Immature natural killer cell (primary cell): ENCODE measurements at regions not wholly inside any gene's neighbourhood (a gene's known extent, or its start where the extent isn't known, plus 50 kb on each side); places are given as distances from the start of the nearest gene placed in this dataset.

Experiments
- DNase-seq, 3 donors: peaks; one replicate each; pipeline ENCODE4 v3.0.0; 2022; ENCODE audit warnings: mixed read lengths in 1 of 3
- H3K27ac Mint-ChIP-seq, 6 donors: one replicate each; pipeline ENCODE4 v1.8.0; 2020; ENCODE audit warnings: mixed read lengths in 6 of 6, mild to moderate bottlenecking in 5 of 6, inconsistent platforms in 4 of 6, moderate library complexity in 3 of 6
- H3K27me3 Mint-ChIP-seq, 3 donors: one replicate each; pipeline ENCODE4 v1.8.0; 2020 to 2021; ENCODE audit warnings: low read depth in 3 of 3, mild to moderate bottlenecking in 3 of 3, mixed read lengths in 3 of 3, moderate library complexity in 3 of 3, inconsistent platforms in 1 of 3
- H3K36me3 Mint-ChIP-seq, 3 donors: one replicate each; pipeline ENCODE4 v1.8.0; 2020; ENCODE audit warnings: mixed read lengths in 3 of 3, inconsistent platforms in 2 of 3, mild to moderate bottlenecking in 2 of 3
- H3K4me1 Mint-ChIP-seq, 2 donors: one replicate each; pipeline ENCODE4 v1.8.0; 2020; ENCODE audit warnings: inconsistent platforms in 2 of 2, mild to moderate bottlenecking in 2 of 2, mixed read lengths in 2 of 2, moderate library complexity in 1 of 2
- H3K4me3 Mint-ChIP-seq, 5 donors: one replicate each; pipeline ENCODE4 v1.8.0; 2020; ENCODE audit warnings: mild to moderate bottlenecking in 5 of 5, mixed read lengths in 5 of 5, inconsistent platforms in 3 of 5, moderate library complexity in 3 of 5
- H3K9me3 Mint-ChIP-seq, 6 donors: one replicate each; pipeline ENCODE4 v1.8.0; 2020; ENCODE audit warnings: mild to moderate bottlenecking in 6 of 6, mixed read lengths in 6 of 6, inconsistent platforms in 4 of 6, moderate library complexity in 3 of 6

DNA sequence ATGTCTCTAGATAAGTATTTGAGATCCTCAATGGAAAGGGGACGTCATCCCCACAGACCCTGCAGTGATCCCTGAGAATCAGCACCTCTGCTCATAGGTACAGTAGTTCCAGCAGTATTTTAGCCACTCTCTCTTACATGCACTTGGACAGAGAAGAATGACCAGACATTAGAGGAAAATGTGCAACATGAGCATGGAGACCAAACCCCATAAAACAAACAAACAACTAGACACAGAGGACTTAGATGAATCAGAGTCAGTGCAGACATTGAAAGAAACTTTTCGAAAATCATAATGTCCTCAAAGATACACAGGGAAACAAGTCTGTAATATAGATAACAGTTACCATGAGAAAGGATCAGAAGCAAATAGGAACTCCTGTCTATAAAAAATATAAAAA is 108.2 kb downstream of the LYPLAL1 start:
- no peak for DNase-seq
- Mint-ChIP-seq H3K27ac (no peak overlapping the region), H3K27me3 (peaks cover 0 to 2% (median 0%) of the 10 kb centered on the region in 3 donors), H3K4me3 (no peak overlapping the region), H3K4me1 (no peaks in the 10 kb centered on the region), H3K36me3 (peaks cover 0 to 4% (median 3%) of the 10 kb centered on the region in 3 donors), H3K9me3 (peaks cover 0 to 4% (median under 1%) of the 10 kb centered on the region in 6 donors)

DNA sequence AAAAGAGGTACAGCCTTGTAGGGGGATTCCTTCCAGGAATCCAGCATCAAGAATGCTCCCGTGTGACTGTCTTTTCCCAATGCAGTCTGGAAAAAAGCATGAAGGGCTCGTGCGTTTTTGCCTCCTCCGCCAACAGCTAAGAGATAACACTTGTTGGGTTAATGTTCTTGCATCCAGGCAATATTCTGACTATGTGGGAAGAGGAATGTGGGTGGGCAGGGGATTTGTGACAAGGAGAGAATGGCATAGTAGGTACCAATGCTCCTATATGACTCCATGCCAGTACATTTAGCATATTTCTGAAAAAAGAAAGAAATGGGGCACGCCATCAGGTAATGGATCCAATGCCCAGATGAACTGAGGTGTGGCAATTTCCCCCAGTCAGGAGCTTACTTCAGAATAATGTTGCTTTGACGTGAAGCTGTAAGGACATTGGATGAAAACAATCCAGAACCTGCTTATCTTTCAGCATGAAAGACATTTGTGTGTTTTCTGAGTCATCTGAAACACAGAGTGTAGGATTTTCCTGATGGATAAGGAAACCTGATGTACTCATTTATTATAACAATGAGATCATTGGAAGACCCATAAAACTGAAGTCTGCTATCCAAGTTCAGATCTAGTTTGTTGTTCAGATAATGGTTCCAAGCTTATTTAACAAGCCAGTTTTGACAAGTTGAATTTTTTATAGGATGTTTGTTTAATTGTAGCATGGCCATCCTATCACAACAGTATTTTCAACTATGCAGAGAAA is 105.5 kb downstream of the LYPLAL1 start:
- Mint-ChIP-seq H3K4me3 (no peak overlapping the region), H3K27ac (no peak overlapping the region), H3K27me3 (peaks cover 0 to 2% (median 0%) of the 10 kb centered on the region in 3 donors), H3K4me1 (no peaks in the 10 kb centered on the region), H3K36me3 (peaks cover 0 to 4% (median 0%) of the 10 kb centered on the region in 3 donors), H3K9me3 (peaks cover 0 to 2% (median 0%) of the 10 kb centered on the region in 6 donors)
- no peak for DNase-seq

GRCh38 chr1:219278288-219278687 is 104.6 kb downstream of the LYPLAL1 start:
- DNase-seq: no peak
- Mint-ChIP-seq H3K4me1 (no peaks in the 10 kb centered on the region), H3K36me3 (peaks cover 0 to 4% (median 0%) of the 10 kb centered on the region in 3 donors), H3K9me3 (no peaks in the 10 kb centered on the region), H3K27me3 (peaks cover 0 to 2% (median 0%) of the 10 kb centered on the region in 3 donors), H3K4me3 (no peak overlapping the region), H3K27ac (no peak overlapping the region)

- H3K4me3 Mint-ChIP-seq: no peak overlapping the region
These were observed 103.8 kb downstream of the LYPLAL1 start for GRCh38 chr1:219277304-219278105.

DNA sequence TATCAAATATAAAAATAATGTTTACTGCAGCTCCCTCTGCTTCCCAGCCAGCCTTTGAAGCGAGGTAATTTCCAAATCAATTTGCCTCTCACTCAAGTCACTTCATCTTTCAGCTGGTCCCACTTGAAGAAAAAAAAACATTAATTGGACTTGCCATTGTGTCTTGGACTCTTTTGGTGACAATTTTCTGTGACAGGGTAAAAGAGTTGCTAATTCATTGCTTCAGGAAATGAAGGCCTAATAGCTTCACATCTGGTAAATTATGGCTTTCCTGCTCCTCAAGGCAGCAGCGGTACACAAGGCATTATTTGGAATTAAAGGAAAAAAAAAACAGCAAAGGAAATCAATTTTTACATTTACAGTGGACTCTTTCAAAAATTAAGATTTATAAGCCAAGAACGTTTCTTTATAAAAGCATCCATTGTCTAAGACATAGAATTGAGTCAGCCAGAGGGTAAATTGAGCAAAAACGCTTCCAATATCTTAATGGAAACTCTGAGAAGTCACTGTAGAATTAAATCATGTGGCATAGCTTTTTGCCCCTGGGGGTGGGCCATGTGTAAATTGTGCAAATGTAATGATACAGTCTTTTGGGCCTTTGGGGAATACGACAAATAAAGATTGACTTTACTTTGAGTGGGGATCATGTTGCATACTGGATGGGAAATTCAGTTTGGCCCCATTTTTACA is 102.5 kb downstream of the LYPLAL1 start:
- Mint-ChIP-seq H3K27ac (no peak overlapping the region), H3K36me3 (peaks cover 0 to 4% (median 4%) of the 10 kb centered on the region in 3 donors), H3K9me3 (no peaks in the 10 kb centered on the region), H3K4me3 (no peak overlapping the region), H3K27me3 (peaks cover 0 to 2% (median 0%) of the 10 kb centered on the region in 3 donors), H3K4me1 (no peaks in the 10 kb centered on the region)
- no peak for DNase-seq

More at GRCh38 chr1:219277304-219278105, 103.8 kb downstream of the LYPLAL1 start:
- Mint-ChIP-seq H3K4me1 (no peaks in the 10 kb centered on the region), H3K9me3 (no peaks in the 10 kb centered on the region), H3K36me3 (peaks cover 0 to 4% (median 0%) of the 10 kb centered on the region in 3 donors), H3K27me3 (peaks cover 0 to 2% (median 0%) of the 10 kb centered on the region in 3 donors), H3K27ac (no peak overlapping the region)
- no peak for DNase-seq

GRCh38 chr1:219273088-219273686 is 99.5 kb downstream of the LYPLAL1 start:
- no peaks in the 10 kb centered on the region for H3K9me3 Mint-ChIP-seq
- peak overlapping the region in 1 of 6 donors; percentile 54 for H3K27ac Mint-ChIP-seq
- no peaks in the 10 kb centered on the region for H3K27me3 Mint-ChIP-seq
- no peaks in the 10 kb centered on the region for H3K4me1 Mint-ChIP-seq
- DNase-seq: no peak
- no peak overlapping the region for H3K4me3 Mint-ChIP-seq
- H3K36me3 Mint-ChIP-seq: peaks cover 0 to 8% (median 4%) of the 10 kb centered on the region in 3 donors

GRCh38 chr1:219271818-219272535 is 98.3 kb downstream of the LYPLAL1 start:
- Mint-ChIP-seq H3K27me3 (no peaks in the 10 kb centered on the region), H3K9me3 (no peaks in the 10 kb centered on the region), H3K27ac (no peak overlapping the region), H3K4me3 (no peak overlapping the region), H3K4me1 (no peaks in the 10 kb centered on the region), H3K36me3 (peaks cover 0 to 7% (median 4%) of the 10 kb centered on the region in 3 donors)
- no peak for DNase-seq

- no peak for DNase-seq
- Mint-ChIP-seq H3K27ac (no peak overlapping the region), H3K27me3 (no peaks in the 10 kb centered on the region), H3K36me3 (peaks cover 0 to 4% (median 4%) of the 10 kb centered on the region in 3 donors), H3K9me3 (no peaks in the 10 kb centered on the region), H3K4me3 (no peak overlapping the region), H3K4me1 (no peaks in the 10 kb centered on the region)
These were observed 95.5 kb downstream of the LYPLAL1 start for GRCh38 chr1:219269171-219269570.

DNA sequence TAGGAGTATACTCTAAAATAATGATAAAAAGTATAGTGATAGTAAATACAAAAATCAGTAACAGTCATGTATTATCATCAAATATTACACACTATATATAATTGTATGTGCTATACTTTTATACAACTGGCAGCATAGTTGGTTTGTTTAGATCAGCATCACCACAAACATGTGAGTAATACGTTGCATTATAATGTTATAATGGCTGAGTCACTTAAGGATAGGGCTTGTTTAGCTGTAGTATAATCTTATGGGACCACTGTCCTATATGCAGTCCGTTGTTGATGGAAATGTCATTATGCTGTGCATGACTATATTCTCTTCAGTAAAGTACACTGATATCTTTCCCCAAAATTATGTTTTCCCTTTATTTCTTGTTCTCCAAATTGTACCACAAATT is 92.8 kb downstream of the LYPLAL1 start:
- H3K9me3 Mint-ChIP-seq: peaks cover 6 to 17% (median 11%) of the 10 kb centered on the region in 6 donors
- H3K27me3 Mint-ChIP-seq: no peaks in the 10 kb centered on the region
- DNase-seq: no peak
- H3K4me1 Mint-ChIP-seq: no peaks in the 10 kb centered on the region
- H3K36me3 Mint-ChIP-seq: peaks cover 0 to 4% (median 3%) of the 10 kb centered on the region in 3 donors
- H3K4me3 Mint-ChIP-seq: no peak overlapping the region
- no peak overlapping the region for H3K27ac Mint-ChIP-seq

DNA sequence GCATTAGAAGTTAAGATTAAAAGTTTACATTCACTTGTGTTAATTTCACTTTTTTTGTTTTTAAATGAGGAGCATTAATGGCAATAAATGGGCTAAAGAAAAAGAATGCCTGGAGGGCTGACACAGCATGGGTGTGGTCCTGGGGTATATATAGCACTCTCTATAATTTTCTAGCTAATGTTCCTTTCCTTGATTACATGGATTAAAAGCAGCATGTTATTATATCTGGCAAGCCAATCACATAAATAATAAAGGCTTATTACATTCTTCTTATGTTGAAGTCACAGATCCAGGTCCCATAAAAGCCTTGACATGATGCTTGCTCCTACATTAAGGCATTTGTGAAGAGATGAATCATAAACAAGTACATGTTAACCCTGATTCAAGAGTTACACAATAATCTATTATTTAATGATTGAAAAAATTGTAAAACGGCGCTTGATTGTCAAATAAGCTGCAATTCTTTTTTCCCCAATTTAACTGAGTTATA is 91.4 kb downstream of the LYPLAL1 start:
- Mint-ChIP-seq H3K27me3 (peaks cover 0 to under 1% (median 0%) of the 10 kb centered on the region in 3 donors), H3K27ac (no peak overlapping the region), H3K4me3 (no peak overlapping the region), H3K9me3 (peaks cover 6 to 23% (median 14%) of the 10 kb centered on the region in 6 donors), H3K4me1 (no peaks in the 10 kb centered on the region), H3K36me3 (peaks cover 0 to 3% (median 2%) of the 10 kb centered on the region in 3 donors)
- no peak for DNase-seq

DNA sequence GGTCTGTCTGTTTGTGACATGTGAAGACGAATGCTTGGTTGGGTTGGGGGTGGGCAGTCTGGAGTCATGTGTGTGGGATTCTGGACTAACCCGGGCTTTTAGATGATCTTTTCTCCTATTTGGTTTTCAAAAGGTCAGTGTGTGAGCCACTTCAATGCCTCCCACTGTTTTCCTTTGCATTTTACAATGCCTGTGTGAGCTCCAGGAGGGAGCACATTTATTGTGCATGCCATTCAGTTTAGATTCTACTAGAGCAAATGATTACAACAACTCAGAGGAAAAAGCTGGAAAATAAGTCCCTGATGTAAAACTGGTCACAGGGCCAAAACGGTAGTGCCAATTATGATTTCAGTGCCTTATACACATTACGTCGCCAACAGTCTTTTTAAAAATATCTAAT is 90.9 kb downstream of the LYPLAL1 start:
- Mint-ChIP-seq H3K27ac (no peak overlapping the region), H3K9me3 (peaks cover 6 to 26% (median 15%) of the 10 kb centered on the region in 6 donors), H3K36me3 (peaks cover 0 to 3% (median 0%) of the 10 kb centered on the region in 3 donors), H3K4me3 (no peak overlapping the region), H3K27me3 (peaks cover 0 to 3% (median 0%) of the 10 kb centered on the region in 3 donors), H3K4me1 (no peaks in the 10 kb centered on the region)
- no peak for DNase-seq
